GM23338 (cell line): ENCODE measurements at regions not wholly inside any gene's neighbourhood (a gene's known extent, or its start where the extent isn't known, plus 50 kb on each side); places are given as distances from the start of the nearest gene placed in this dataset.

Source experiments
- ATAC-seq: fragments of 200-7000 bp; cut with Tn5 transposase; 3 replicates; pipeline ENCODE4 v1.9.1; 2020
- DNase-seq: peaks from one replicate; pipeline ENCODE4 v3.0.0-alpha.2; 2015; ENCODE audit warnings: low spot score
- H2AFZ ChIP-seq: fragments of 200-600 bp; sonication (generic); 2 replicates; pipeline ENCODE4 v1.8.0; 2016; ENCODE audit warnings: antibody characterized with exemption, mild to moderate bottlenecking, moderate library complexity
- H3F3A ChIP-seq: fragments of 200-600 bp; sonication (generic); replicated peaks from 2 replicates; pipeline ENCODE4 v1.8.0; 2017; ENCODE audit warnings: antibody characterized with exemption, mixed run types, low read depth
- H3K27ac ChIP-seq: fragments of 200-600 bp; sonication (generic); 2 replicates; pipeline ENCODE4 v1.6.1; 2016; ENCODE audit warnings: low read depth
- H3K27me3 ChIP-seq: fragments of 200-600 bp; sonication (generic); 2 replicates; pipeline ENCODE4 v1.8.0; 2016; ENCODE audit warnings: mild to moderate bottlenecking, mixed run types, moderate library complexity; ENCODE audit not compliant: insufficient read depth
- H3K36me3 ChIP-seq: fragments of 200-600 bp; sonication (generic); 2 replicates; pipeline ENCODE4 v1.8.0; 2016; ENCODE audit warnings: mild to moderate bottlenecking; ENCODE audit not compliant: insufficient read depth
- H3K4me1 ChIP-seq: fragments of 200-600 bp; sonication (generic); 2 replicates; pipeline ENCODE4 v1.8.0; 2016; ENCODE audit warnings: mild to moderate bottlenecking, moderate library complexity; ENCODE audit not compliant: insufficient read depth
- H3K4me2 ChIP-seq: fragments of 200-600 bp; sonication (generic); 2 replicates; pipeline ENCODE4 v1.7.1; 2017; ENCODE audit warnings: mixed run types
- H3K4me3 ChIP-seq: fragments of 200-600 bp; sonication (generic); 2 replicates; pipeline ENCODE4 v1.6.1; 2016; ENCODE audit warnings: mixed run types
- H3K79me2 ChIP-seq: fragments of 200-600 bp; sonication (generic); replicated peaks from 2 replicates; pipeline ENCODE4 v1.8.0; 2017; ENCODE audit warnings: mild to moderate bottlenecking; ENCODE audit not compliant: insufficient read depth
- H3K9me2 ChIP-seq: fragments of 200-600 bp; sonication (generic); 2 replicates; pipeline ENCODE4 v1.8.0; 2017; ENCODE audit not compliant: insufficient read depth
- H4K20me1 ChIP-seq: fragments of 200-600 bp; sonication (generic); replicated peaks from 2 replicates; pipeline ENCODE4 v1.8.0; 2017; ENCODE audit warnings: mild to moderate bottlenecking; ENCODE audit not compliant: insufficient read depth
- H3K27ac Mint-ChIP-seq: 2 replicates; pipeline ENCODE4 v1.8.0; 2020; ENCODE audit warnings: inconsistent platforms, mild to moderate bottlenecking, moderate library complexity, mixed read lengths
- H3K27me3 Mint-ChIP-seq: 3 replicates; pipeline ENCODE4 v1.8.0; 2022; ENCODE audit warnings: low read depth, mild to moderate bottlenecking, moderate library complexity, mixed read lengths, inconsistent platforms; ENCODE audit not compliant: insufficient read depth, poor library complexity
- H3K36me3 Mint-ChIP-seq: 3 replicates; pipeline ENCODE4 v1.8.0; 2021; ENCODE audit warnings: low read depth, mild to moderate bottlenecking, inconsistent platforms, moderate library complexity, mixed read lengths
- H3K4me1 Mint-ChIP-seq: 3 replicates; pipeline ENCODE4 v1.8.0; 2020; ENCODE audit warnings: mild to moderate bottlenecking, inconsistent platforms, mixed read lengths
- H3K4me3 Mint-ChIP-seq: 3 replicates; pipeline ENCODE4 v1.8.0; 2021; ENCODE audit warnings: moderate library complexity, mild to moderate bottlenecking, inconsistent platforms, mixed read lengths
- H3K9me3 Mint-ChIP-seq: 3 replicates; pipeline ENCODE4 v1.8.0; 2020; ENCODE audit warnings: moderate library complexity, mild to moderate bottlenecking, inconsistent platforms, mixed read lengths
- EZH2phosphoT487 ChIP-seq: fragments of 200-600 bp; sonication (generic); IDR thresholded peaks from one replicate; pipeline ENCODE4 v1.8.1; 2018; ENCODE audit warnings: antibody characterized with exemption; ENCODE audit not compliant: unreplicated experiment
- JUNB ChIP-seq: IDR thresholded peaks from one replicate; pipeline ENCODE4 v1.6.1; 2016; ENCODE audit warnings: antibody characterized with exemption; ENCODE audit not compliant: unreplicated experiment
- NANOG ChIP-seq: IDR thresholded peaks from 2 replicates; pipeline ENCODE4 v1.6.1; 2016; ENCODE audit warnings: antibody characterized with exemption, borderline replicate concordance
- POLR2AphosphoS5 ChIP-seq: IDR thresholded peaks from 2 replicates; pipeline ENCODE4 v1.6.1; 2016; ENCODE audit warnings: antibody characterized with exemption, low read depth
- ZNF114 ChIP-seq: fragments of 250-450 bp; sonication (Bioruptor Pico); IDR thresholded peaks from 2 replicates; pipeline ENCODE4 v1.5.0; 2020; ENCODE audit warnings: mild to moderate bottlenecking, moderate library complexity
- ZNF331 ChIP-seq: fragments of 250-450 bp; sonication (Bioruptor Pico); IDR thresholded peaks from 2 replicates; pipeline ENCODE4 v1.5.0; 2020; ENCODE audit warnings: low read depth, mild to moderate bottlenecking, moderate library complexity
- TF ChIP-seq, protein P1 (sequence below), 2 experiments: fragments of 200-600 bp in 1 of 2; sonication (generic) in 1 of 2; conservative IDR thresholded peaks; 2 replicates each; pipeline versions ENCODE4 v1.5.1 to v1.6.1; 2016 to 2017; ENCODE audit warnings: antibody characterized with exemption in 2 of 2, low read depth in 2 of 2, mild to moderate bottlenecking in 2 of 2, moderate library complexity in 1 of 2
- TF ChIP-seq, protein P2 (sequence below): IDR thresholded peaks from one replicate; pipeline ENCODE4 v1.6.1; 2018; ENCODE audit warnings: antibody characterized with exemption; ENCODE audit not compliant: unreplicated experiment
- TF ChIP-seq, protein P3 (sequence below): IDR thresholded peaks from 2 replicates; pipeline ENCODE4 v1.6.1; 2016; ENCODE audit warnings: antibody characterized with exemption
- TF ChIP-seq, protein P4 (sequence below): fragments of 250-450 bp; sonication (Bioruptor Pico); IDR thresholded peaks from 2 replicates; pipeline ENCODE4 v1.5.0; 2020; ENCODE audit warnings: mild to moderate bottlenecking, moderate library complexity

DNA sequence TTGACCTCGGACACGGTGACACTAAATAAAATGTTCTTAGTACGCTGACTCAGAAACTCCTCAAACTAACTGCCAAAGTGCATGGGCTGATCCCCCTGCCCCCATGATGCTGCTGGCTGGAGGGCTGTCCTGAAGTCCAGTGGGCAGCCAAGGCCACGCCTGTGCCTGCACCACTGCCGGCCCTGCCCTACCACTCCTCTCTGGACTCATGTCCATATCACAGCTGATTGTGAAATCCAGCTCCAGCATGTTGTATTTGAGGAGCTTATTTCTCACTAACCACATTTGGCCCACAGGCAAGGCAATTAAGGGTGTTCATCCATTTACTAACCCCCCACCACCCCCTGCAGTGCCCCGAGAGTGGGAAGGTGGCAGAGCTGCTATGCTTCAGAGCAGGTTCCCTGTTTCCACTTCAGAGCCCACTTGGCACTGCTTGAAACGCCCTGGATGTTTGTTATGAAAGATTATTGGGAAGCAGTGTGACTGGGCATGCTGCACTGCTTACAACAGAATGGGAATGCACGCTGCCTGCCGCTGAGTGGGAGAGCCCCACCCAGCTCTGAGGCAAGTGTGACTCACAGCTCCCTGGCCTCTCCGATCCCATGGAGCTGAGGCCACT, 114.0 kb downstream of the UQCRFS1 start (continued):
- no peak for TF ChIP-seq JUNB
- no peak for TF ChIP-seq EZH2phosphoT487
- TF ChIP-seq, protein P1, sequence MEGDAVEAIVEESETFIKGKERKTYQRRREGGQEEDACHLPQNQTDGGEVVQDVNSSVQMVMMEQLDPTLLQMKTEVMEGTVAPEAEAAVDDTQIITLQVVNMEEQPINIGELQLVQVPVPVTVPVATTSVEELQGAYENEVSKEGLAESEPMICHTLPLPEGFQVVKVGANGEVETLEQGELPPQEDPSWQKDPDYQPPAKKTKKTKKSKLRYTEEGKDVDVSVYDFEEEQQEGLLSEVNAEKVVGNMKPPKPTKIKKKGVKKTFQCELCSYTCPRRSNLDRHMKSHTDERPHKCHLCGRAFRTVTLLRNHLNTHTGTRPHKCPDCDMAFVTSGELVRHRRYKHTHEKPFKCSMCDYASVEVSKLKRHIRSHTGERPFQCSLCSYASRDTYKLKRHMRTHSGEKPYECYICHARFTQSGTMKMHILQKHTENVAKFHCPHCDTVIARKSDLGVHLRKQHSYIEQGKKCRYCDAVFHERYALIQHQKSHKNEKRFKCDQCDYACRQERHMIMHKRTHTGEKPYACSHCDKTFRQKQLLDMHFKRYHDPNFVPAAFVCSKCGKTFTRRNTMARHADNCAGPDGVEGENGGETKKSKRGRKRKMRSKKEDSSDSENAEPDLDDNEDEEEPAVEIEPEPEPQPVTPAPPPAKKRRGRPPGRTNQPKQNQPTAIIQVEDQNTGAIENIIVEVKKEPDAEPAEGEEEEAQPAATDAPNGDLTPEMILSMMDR (conservative IDR thresholded peaks at IDR 0.05; ENCODE audit: low read depth in 2 of 2): no peak
- no peak for TF ChIP-seq ZNF331 (CRISPR knock-in tag)
- no peak for TF ChIP-seq ZNF114 (CRISPR knock-in tag)
- TF ChIP-seq, protein P2, sequence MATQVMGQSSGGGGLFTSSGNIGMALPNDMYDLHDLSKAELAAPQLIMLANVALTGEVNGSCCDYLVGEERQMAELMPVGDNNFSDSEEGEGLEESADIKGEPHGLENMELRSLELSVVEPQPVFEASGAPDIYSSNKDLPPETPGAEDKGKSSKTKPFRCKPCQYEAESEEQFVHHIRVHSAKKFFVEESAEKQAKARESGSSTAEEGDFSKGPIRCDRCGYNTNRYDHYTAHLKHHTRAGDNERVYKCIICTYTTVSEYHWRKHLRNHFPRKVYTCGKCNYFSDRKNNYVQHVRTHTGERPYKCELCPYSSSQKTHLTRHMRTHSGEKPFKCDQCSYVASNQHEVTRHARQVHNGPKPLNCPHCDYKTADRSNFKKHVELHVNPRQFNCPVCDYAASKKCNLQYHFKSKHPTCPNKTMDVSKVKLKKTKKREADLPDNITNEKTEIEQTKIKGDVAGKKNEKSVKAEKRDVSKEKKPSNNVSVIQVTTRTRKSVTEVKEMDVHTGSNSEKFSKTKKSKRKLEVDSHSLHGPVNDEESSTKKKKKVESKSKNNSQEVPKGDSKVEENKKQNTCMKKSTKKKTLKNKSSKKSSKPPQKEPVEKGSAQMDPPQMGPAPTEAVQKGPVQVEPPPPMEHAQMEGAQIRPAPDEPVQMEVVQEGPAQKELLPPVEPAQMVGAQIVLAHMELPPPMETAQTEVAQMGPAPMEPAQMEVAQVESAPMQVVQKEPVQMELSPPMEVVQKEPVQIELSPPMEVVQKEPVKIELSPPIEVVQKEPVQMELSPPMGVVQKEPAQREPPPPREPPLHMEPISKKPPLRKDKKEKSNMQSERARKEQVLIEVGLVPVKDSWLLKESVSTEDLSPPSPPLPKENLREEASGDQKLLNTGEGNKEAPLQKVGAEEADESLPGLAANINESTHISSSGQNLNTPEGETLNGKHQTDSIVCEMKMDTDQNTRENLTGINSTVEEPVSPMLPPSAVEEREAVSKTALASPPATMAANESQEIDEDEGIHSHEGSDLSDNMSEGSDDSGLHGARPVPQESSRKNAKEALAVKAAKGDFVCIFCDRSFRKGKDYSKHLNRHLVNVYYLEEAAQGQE: no peak
- no peak for TF ChIP-seq NANOG
- TF ChIP-seq POLR2AphosphoS5: no peak

DNA sequence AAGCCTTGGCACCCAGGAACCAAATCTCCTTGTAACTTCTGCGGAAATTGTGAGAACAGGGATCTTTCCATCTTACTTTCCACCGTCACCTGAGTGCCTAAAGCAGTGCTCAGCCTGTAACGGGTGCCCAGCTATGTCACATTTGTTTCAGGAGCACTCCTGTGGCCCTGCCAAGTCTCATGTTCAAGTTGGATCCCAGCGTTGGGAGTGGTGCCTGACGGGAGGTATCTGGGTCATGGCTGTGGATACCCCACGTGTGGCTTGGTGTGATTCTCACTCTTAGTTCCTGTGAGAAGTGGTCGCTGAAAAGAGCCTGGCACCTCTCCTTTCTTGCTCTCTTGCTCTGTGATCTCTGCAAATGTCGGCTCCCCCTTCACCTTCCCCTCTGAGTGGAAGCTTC, 114.9 kb downstream of the UQCRFS1 start:
- no peak overlapping the region for H3K4me3 Mint-ChIP-seq
- peaks cover 7% of the 10 kb centered on the region; the same call in 2 of the 3 replicates for H3K4me1 Mint-ChIP-seq

More for the DNA sequence above, 114.9 kb downstream of the UQCRFS1 start:
- ATAC-seq: no peak
- peaks cover 19% of the 10 kb centered on the region for H3K9me2 ChIP-seq
- H3F3A ChIP-seq: no peaks in the 10 kb centered on the region
- Mint-ChIP-seq H3K27ac (no peak overlapping the region), H3K9me3 (peaks cover 16% of the 10 kb centered on the region), H3K27me3 (peaks cover 5% of the 10 kb centered on the region), H3K36me3 (no peaks in the 10 kb centered on the region)
- no peak overlapping the region for H2AFZ ChIP-seq
- no peaks in the 10 kb centered on the region for H3K27me3 ChIP-seq
- TF ChIP-seq, protein P3, sequence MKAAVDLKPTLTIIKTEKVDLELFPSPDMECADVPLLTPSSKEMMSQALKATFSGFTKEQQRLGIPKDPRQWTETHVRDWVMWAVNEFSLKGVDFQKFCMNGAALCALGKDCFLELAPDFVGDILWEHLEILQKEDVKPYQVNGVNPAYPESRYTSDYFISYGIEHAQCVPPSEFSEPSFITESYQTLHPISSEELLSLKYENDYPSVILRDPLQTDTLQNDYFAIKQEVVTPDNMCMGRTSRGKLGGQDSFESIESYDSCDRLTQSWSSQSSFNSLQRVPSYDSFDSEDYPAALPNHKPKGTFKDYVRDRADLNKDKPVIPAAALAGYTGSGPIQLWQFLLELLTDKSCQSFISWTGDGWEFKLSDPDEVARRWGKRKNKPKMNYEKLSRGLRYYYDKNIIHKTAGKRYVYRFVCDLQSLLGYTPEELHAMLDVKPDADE: no peak
- TF ChIP-seq, protein P4, sequence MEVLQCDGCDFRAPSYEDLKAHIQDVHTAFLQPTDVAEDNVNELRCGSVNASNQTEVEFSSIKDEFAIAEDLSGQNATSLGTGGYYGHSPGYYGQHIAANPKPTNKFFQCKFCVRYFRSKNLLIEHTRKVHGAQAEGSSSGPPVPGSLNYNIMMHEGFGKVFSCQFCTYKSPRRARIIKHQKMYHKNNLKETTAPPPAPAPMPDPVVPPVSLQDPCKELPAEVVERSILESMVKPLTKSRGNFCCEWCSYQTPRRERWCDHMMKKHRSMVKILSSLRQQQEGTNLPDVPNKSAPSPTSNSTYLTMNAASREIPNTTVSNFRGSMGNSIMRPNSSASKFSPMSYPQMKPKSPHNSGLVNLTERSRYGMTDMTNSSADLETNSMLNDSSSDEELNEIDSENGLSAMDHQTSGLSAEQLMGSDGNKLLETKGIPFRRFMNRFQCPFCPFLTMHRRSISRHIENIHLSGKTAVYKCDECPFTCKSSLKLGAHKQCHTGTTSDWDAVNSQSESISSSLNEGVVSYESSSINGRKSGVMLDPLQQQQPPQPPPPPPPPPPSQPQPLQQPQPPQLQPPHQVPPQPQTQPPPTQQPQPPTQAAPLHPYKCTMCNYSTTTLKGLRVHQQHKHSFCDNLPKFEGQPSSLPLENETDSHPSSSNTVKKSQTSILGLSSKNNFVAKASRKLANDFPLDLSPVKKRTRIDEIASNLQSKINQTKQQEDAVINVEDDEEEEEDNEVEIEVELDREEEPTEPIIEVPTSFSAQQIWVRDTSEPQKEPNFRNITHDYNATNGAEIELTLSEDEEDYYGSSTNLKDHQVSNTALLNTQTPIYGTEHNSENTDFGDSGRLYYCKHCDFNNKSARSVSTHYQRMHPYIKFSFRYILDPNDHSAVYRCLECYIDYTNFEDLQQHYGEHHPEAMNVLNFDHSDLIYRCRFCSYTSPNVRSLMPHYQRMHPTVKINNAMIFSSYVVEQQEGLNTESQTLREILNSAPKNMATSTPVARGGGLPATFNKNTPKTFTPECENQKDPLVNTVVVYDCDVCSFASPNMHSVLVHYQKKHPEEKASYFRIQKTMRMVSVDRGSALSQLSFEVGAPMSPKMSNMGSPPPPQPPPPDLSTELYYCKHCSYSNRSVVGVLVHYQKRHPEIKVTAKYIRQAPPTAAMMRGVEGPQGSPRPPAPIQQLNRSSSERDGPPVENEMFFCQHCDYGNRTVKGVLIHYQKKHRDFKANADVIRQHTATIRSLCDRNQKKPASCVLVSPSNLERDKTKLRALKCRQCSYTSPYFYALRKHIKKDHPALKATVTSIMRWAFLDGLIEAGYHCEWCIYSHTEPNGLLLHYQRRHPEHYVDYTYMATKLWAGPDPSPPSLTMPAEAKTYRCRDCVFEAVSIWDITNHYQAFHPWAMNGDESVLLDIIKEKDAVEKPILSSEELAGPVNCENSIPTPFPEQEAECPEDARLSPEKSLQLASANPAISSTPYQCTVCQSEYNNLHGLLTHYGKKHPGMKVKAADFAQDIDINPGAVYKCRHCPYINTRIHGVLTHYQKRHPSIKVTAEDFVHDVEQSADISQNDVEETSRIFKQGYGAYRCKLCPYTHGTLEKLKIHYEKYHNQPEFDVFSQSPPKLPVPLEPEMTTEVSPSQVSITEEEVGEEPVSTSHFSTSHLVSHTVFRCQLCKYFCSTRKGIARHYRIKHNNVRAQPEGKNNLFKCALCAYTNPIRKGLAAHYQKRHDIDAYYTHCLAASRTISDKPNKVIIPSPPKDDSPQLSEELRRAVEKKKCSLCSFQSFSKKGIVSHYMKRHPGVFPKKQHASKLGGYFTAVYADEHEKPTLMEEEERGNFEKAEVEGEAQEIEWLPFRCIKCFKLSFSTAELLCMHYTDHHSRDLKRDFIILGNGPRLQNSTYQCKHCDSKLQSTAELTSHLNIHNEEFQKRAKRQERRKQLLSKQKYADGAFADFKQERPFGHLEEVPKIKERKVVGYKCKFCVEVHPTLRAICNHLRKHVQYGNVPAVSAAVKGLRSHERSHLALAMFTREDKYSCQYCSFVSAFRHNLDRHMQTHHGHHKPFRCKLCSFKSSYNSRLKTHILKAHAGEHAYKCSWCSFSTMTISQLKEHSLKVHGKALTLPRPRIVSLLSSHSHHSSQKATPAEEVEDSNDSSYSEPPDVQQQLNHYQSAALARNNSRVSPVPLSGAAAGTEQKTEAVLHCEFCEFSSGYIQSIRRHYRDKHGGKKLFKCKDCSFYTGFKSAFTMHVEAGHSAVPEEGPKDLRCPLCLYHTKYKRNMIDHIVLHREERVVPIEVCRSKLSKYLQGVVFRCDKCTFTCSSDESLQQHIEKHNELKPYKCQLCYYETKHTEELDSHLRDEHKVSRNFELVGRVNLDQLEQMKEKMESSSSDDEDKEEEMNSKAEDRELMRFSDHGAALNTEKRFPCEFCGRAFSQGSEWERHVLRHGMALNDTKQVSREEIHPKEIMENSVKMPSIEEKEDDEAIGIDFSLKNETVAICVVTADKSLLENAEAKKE (CRISPR knock-in tag): no peak
- DNase-seq: no peak
- H3K4me1 ChIP-seq: no peaks in the 10 kb centered on the region
- no peaks in the 10 kb centered on the region for H3K79me2 ChIP-seq
- H4K20me1 ChIP-seq: no peaks in the 10 kb centered on the region
- H3K27ac ChIP-seq: no peak overlapping the region
- no peak overlapping the region for H3K4me3 ChIP-seq
- no peak overlapping the region for H3K4me2 ChIP-seq
- no peaks in the 10 kb centered on the region for H3K36me3 ChIP-seq
